ENCODE measurements at regions not wholly inside any gene's neighbourhood (a gene's known extent, or its start where the extent isn't known, plus 50 kb on each side); places are given as distances from the start of the nearest gene placed in this dataset.

DNA sequence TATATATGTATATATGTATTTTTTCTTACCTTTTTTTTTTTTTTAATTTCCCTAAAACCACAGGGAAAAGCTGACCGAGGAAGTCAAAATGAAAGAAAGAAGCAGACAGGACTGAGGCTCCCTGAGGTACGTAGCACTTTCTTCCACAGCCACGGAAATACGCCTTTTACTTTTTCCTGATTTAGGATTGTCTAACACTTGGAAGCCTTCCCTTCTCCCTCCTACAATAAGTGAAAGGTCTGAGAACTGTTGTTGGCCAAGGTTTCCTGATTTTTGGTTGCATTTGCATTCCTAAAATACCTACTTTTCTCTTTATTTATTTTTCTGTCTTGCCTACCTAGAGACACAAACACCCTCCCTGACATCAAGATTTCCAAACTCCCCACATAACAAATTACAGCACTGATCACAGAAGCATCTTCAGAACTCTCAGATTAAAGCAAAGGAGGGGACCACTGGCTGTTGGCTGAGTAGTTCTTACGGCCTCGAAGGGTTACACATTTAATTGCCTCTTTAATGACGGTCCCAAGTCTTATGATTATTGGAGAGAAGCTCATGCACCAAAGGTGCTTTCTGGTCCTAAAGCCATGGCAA is 778.5 kb upstream of the FANCL start:
- no peak for DNase-seq (ENCODE audit: low read depth)

DNA sequence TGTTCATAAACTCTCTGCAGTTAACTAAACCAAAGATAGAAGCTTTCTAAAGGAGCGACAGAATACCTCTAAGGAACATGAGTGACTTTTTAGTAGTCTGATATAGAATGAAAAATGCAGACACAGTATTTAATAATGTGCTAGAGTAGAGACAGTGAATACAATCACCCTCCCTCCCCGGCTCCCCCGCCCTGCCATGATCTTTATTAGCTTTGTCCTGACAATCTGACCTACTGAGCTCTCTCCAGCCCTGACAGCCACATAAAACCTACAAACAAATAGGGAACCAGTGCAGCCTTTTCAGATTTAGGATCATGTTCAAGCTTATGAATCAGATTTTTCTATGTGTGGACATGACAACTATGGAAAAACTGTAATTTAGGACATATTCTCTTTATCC is 777.6 kb upstream of the FANCL start:
- no peak for DNase-seq (ENCODE audit: low read depth)

DNA sequence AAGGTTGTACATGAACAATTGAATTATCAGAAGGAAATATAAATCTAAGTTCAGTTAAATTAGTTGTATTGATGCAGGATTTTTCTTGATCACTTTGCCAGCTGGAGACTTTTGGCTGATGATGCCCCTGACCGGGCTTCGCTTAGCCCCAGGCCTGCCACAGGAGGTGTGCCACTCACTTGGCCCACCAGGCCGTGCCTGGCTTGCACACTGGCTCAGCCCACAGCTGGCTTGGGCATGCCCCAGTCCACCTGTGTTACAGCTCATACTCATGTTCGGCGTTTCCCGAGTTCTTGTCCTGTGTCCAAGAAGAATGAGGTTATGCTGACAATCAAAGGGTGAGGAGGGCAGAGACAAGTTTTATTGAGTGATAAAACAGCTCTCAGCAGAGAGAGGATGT is 773.9 kb upstream of the FANCL start:
- no peak for DNase-seq (ENCODE audit: low read depth)

DNA sequence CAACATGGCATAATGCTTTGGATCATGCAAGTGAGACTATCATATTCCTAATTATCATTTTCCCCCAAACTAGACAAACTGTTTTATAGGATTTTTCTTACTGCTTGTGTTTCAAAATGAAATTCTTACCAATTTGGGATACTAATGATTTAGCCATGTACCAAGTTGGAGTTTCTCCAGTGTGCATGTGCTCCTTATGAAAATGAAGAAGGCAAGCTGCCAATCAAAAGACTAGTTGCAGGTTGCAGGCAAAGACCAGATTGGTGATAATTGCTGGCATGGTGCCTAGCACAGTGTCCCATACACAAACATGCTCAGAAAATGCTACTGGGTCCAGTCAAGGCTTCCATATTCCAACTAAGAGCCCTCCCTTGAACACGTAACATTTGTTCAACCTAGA is 771.8 kb upstream of the FANCL start:
- no peak for DNase-seq (ENCODE audit: low read depth)

DNA sequence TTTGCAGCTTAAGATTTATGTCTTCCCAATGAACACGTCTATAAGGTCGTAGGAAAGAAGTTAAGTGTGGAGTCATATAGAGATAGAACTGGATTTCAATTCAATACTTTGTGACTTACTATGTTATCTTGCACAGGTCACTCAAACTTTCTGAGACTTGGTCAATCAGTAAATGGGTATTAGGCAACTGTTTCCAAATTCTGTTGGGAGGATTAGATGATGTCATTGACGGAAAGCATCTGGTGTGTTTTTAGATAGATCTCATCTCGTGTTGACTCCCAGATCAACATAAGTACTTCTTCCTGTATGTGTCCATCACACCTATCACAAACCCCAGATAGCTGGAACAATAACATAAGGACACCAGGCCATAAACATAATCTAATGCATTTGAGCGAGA is 771.1 kb upstream of the FANCL start:
- no peak for DNase-seq (ENCODE audit: low read depth)

DNA sequence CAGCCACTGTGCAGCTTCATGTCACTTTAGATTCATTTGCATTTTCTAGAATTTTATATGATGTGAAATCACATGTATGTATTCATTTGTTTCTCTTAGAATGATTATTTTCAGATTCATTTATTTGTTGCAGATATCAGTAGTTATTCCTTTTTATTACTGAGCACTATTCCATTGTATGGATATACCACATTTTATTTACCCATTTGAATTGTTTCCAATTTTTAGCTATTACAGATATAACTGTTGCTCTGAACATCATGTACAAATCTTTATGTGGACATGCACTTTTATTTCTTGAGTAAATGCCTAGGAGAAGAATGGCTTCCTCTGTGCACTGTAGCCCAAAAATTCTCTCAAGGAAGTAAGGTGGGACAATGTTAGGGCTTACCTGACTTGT is 767.8 kb upstream of the FANCL start:
- no peak for DNase-seq (ENCODE audit: low read depth)

DNA sequence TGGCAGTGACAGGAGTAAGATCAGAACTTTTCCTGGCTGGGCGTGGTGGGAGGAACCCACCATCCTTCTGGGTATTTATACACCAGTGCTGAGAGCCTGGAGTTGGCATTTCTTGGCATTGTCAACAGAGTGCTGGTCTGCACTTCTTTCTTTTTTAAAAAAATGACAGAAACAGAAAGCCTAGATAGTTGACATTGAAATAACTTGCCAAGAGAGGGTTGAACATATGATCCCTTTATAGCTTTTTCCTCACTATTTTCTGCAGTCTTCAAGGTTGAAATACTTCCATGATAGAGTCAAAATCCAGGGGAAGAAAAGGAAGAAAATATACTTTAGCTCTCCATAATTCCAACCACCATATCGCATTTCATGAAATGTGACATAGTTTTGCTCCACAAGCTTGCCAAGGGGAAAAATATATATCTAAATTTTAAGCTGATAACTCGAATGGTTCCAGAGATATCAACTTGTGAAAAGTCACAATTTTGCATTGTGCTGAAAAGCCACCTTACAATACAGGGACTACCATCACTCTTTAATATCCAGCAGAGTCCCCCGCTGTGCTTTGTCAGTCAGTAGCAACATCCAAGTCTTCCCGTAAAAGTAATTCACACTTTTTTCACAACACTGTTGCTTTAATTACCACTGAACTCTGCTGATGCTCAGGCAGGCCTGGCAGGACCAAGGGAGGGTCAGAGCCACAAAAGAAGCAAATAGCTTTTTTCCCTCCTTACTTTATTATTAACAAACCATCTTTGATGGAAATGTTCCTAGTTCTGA is 764.9 kb upstream of the FANCL start:
- no peak for DNase-seq (ENCODE audit: low read depth)

DNA sequence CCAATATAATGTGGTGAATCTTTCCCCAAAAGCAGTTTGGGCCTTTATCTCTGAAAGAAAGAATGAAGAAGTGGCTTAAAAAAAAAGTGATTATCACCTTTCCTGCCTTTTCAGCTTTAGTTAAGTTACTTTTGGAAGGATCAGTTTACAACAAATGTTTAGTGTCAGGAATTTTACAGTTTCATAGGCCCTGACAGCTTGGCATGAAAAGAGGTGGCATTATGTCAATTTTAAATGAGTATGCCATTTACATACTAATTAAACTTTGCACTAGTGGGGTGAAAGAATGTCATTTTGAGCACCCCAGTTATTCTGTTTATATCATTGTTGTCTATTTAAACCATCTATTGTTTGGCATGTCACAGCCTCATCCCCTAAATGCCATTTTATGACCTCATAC is 763.5 kb upstream of the FANCL start:
- no peak for DNase-seq (ENCODE audit: low read depth)

DNA sequence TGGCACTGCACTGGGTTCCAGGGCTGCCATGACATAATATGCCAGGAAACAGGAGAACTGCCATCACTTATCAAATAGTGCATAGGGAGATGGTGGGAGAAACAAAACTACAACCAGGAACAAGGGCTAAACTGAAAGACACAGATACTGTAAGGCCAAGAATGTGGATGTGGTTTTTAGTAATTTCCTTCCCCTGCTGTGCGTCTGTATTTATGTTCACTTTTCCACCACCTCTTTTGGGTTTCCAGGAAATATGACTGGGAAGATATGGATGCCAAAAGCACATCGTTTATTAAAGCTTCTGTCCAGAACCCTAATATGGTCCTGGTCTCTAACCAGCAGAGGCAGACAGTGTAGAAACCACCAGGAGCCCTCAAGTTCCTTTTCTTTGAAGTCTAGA is 759.7 kb upstream of the FANCL start:
- DNase-seq (ENCODE audit: low read depth), result no peak

DNA sequence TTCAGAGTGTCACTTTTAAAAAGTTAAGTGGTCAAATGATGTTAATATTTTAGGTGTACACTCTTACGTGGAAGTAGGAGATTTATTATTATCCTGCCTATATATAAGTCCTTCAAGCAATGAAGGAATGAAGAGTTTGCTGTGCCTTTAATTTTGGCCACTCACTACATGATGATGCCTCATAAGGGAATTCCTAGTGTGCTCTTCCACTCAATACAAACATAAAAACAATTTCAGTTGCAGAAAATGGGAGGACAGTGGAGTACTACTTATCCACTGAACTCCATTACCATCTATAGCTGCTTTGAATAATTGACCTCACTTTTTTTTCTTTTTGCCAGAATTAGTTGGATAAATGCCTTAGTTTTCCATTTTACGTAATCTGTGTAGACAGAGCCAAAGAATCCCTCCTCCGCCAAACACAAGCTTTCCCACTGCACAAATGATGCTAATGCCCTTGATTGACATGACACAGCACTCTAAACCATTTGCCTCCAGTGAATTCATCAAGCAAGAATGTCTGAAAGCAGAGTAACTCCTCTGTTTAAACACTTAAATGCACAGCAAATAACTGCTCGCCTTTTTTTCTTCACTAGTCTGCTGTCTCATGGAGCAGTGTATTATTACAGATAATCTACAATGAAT is 751.1 kb upstream of the FANCL start:
- DNase-seq (ENCODE audit: low read depth), result no peak

DNA sequence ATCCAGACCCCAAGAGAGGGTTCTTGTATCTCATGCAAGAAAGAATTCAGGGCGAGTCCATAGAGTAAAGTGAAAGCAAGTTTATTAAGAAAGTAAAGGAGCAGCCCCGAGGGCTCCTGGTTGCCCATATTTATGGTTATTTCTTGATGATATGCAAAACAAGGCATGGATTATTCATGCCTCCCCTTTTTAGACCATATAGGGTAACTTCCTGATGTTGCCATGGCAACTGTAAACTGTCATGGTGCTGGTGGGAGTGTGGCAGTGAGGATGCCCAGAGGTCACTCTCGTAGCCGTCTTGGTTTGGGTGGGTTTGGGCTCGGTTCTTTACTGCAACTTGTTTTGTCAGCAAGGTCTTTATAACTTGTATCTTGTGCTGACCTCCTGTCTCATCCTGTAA is 750.2 kb upstream of the FANCL start:
- no peak for DNase-seq (ENCODE audit: low read depth)

DNA sequence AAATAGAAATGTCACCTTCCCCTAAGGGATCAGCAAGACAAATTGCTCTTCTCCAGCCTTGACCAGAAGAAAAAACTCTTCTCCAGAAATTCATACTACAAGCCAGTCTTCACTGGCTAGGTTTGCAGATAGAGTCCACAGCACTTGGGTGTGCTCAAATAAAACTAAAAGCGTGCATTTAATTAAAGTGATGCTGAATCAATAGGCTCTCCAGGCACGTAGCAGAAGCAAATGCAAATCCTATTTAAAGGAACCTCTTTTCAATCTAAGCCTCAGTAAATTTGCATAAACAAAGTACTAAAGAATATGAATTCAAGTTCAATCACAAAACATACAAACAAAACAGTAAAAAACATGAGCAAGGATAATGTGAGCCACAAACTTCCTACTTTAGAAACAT is 744.4 kb upstream of the FANCL start:
- no peak for DNase-seq (ENCODE audit: low read depth)

DNA sequence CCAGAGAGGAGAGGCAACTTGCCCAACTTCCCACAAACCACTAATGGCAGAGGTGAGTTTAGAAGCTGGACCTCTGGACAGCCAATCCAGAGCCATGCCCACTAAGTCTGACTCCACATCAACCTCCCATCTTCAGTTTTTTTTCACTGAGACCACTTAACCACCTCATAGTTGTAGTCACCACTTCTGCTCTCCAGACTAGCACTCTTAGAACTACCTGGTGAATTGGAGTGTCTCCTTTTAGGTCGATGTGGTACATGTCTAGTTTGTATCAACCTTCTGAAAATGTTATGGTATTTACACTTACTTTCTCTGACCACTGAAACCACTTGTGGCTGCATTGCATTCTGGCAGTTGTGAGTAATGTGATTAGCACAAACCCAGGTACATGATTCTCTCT is 743.6 kb upstream of the FANCL start:
- no peak for DNase-seq (ENCODE audit: low read depth)

DNA sequence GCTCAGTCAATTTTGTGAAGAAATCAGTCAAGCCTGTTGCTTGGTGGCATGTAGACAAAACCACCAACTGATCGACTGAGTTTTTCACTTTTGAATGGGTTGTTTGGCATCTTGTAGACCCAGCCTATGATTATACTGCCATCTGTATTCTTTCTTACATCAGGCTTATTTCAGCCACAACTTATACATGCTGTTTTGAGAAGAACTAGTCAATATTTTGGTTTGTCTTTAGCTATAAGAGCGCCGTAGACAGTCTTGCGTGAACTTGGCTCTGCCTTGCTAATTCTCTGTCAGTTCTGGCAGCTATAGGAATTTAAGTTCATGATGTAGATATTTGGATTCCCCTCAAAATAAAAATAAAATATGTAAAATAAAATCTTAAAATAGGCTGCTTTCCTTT is 742.0 kb upstream of the FANCL start:
- DNase-seq (ENCODE audit: low read depth), result no peak

DNA sequence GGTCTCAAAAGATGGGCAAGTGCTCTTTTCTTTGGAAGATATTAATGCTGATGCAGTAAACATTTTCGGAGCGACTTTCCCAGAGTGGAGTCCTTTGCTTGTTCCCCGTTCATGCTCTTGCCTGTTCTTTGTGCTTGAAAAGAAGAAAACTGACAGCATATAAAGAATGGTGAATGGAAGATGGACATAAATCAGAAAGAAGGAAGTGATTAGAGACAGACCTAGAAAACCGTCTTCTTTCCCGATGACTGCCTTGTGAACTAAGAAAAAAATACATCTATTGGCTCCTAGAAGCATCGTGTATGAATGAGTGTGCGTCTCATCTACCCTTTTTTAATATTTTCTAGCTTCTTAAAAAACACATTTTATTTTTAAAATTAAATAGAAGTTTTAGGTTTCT is 740.1 kb upstream of the FANCL start:
- no peak for DNase-seq (ENCODE audit: low read depth)

DNA sequence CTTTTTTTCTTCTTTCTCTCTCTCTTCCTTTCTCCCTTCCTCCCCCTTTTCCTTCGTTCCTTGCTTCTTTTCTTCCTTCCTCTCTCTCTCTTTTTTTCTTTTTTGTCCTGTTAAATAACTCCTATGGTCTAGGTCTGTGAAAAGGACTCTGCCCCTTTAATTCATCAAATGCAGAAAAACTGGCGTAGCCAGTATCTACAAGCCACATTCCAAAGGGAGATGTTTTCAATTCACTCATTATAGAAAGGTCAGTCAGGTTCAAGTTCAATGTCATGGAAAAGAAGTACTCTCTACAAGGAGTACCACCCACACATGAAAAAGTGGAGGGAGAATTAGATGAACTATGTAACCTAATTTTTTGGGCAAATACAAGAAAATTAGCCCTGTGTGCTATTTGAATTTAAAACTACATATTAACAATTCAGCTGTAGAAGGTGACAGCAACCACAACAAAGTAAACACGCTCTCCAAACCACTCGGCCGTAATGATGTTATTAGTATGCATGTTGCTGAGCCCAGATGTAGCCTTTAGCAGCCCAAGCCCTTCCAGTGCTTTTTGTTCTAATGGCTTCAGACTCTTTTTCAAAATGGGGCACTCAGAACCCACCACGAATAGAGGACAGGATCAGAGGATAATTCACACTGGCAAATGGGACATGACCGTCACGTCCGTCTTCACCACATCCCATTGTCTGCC is 735.4 kb upstream of the FANCL start:
- no peak for DNase-seq (ENCODE audit: low read depth)

DNA sequence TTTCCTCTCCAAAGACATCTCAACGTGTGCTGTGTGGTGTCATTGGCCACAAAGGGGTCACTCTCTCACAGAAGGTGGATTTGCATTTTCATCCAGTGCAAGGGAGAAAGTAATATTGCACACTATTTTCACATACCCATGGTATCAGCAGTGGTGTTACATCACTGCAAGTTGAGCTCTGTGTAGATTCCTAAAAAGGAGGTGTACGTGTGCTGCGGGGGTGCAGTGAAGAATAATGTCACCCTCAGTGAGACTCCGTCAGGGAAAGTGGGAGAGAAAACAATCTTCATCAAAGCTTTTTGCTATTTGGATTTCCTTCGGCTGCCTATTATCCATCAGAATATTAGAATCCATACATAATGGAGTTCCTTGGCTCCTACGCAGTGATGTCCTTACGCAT is 733.8 kb upstream of the FANCL start:
- DNase-seq (ENCODE audit: low read depth), result no peak

DNA sequence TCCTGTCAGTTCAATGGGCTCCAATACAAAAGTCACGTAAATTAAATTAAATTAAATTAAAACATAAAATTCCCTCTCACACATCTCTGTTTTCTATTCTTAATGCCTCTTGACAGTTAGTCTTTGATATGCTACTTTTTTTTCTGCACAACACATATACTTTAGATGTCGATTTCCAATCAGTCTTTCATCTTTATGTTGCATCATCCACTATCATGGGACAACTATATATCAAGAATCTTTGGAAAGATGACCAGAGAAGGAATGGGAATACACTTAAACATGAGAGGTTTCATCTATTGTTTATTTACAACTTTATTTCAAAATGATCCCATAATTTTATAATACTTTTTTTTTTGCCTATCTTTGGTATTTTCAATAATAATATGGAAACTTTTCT is 733.3 kb upstream of the FANCL start:
- no peak for DNase-seq (ENCODE audit: low read depth)

DNA sequence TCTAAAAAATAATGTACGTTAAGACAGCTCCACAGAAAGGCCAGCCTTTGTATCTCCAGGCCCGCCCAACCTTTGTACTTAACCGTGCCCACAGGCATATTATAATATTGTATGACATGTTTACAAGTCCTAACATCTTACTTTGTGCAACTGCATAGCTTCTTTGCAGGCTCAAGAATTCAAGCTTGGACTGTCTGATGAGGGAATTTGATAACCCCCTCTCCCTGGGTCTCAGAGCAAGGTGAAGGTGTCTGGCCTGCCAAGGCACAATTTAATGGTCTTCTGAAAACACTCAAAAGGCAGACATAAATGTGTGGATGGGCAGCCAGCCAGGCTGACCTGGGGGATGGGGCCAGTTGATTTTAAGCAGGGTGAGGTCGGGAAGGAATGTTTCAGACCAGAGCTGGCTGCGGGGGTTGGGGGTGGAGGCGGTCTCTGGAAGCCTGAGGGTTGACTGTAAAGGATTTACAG is 732.7 kb upstream of the FANCL start:
- DNase-seq (ENCODE audit: low read depth), result no peak

DNA sequence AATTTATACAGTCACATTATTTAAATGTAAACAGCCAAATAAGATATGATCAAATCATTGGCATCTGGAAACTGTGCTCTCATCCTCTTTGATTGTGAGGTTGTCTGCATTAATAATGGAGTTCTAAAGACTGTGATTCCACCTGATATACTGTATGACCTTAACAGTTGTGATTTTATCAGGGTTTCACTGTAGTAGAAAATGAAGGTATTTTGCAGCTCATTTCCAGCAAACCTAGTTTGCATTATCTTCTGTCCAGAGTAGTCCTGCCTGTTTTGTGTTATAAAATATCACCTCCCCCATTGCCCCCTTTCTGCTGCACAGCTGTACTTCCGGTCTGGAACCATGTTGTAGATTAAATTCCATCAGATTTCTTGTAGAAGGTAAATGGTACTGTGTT is 731.6 kb upstream of the FANCL start:
- no peak for DNase-seq (ENCODE audit: low read depth)

DNA sequence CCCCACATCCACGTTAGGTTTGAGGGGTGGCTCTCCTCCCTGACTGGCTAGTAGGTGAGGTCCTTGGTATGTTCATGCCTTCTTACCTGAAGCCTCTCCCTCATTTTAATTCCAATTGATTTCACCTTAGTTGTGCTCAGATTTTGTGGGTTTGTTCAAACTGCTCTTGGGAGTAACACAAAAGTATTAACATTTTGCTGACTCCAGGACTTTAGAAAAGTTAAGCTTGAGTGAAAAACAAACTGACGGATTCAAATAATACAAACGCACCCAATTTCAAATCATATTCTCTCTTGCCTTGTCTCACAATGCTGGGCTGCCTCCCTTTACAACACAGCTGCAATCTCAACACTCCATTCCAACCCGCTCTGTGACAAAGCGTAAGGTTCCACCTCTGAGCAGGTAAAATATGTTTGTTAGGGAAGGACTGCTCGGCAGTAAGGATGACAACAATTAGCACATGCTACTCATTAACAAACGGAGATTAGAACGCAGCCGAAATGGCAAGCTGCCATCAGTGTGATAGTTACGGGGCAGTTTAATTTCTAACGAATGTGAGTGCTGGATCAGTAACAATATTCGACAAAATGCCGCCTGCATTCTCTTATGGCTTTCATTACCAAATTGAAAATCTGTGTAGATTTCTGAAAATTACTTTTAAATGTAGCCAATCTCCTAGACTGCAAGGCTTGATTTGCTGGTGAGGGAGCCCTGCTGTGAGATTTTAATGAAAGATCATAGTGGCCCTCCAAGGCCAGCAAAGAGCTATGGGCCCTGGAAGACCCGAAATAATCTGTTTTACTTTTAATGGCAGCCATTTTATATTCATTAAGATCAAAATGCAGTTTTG is 730.6 kb upstream of the FANCL start:
- DNase-seq (ENCODE audit: low read depth), result no peak

DNA sequence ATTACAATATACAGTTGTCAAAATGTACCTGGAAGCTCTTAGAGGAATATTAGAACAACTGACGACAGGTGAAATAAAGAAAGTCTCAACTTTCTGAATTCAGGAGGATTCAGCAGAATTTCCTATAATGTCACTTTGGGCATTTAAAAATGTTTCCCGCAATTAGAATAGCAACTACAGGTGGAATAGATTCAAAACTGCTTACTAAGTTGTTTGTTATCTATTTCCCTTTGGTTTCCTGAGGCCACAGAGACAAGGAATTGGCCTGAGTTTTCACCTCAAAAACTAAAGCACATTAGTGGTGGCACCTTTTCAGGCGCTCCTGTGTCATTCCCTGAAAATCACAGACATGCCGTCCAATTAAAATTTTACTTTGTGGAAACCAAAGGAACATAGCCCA is 729.2 kb upstream of the FANCL start:
- DNase-seq (ENCODE audit: low read depth), result no peak
